Small intestine (tissue), 7 donors: ENCODE measurements at regions not wholly inside any gene's neighbourhood (a gene's known extent, or its start where the extent isn't known, plus 50 kb on each side); places are given as distances from the start of the nearest gene placed in this dataset.

Source experiments
- DNase-seq, 2 donors: peaks; one replicate each; pipeline versions ENCODE4 v3.0.0 to v3.0.0-alpha.2; 2013
- FAIRE-seq: peaks from 2 replicates; lab custom pipeline; 2012; peaks lifted over from hg19 to GRCh38; lab: Jason Lieb, UNC
- H3K27ac ChIP-seq, 3 donors: one replicate each; pipeline ENCODE4 v1.5.1; 2013; ENCODE audit warnings: low read length in 2 of 3, mild to moderate bottlenecking in 2 of 3, control low read depth in 1 of 3, inconsistent platforms in 1 of 3, low read depth in 1 of 3, moderate library complexity in 1 of 3
- H3K27me3 ChIP-seq, 3 donors: one replicate each; pipeline ENCODE4 v1.6.1; 2013; ENCODE audit warnings: low read length in 3 of 3, inconsistent platforms in 1 of 3; ENCODE audit not compliant: control insufficient read depth in 3 of 3, insufficient read depth in 3 of 3
- H3K36me3 ChIP-seq, 3 donors: one replicate each; pipeline ENCODE4 v1.6.1; 2013; ENCODE audit warnings: low read length in 3 of 3, inconsistent platforms in 1 of 3, low read depth in 1 of 3, mild to moderate bottlenecking in 1 of 3, moderate library complexity in 1 of 3; ENCODE audit not compliant: control insufficient read depth in 3 of 3, insufficient read depth in 2 of 3
- H3K4me1 ChIP-seq, 3 donors: one replicate each; pipeline ENCODE4 v1.6.1; 2013; ENCODE audit warnings: low read length in 2 of 3, inconsistent platforms in 1 of 3, low read depth in 1 of 3, mild to moderate bottlenecking in 1 of 3, moderate library complexity in 1 of 3; ENCODE audit not compliant: control insufficient read depth in 3 of 3, insufficient read depth in 2 of 3
- H3K4me3 ChIP-seq, 3 donors: one replicate each; pipeline ENCODE4 v1.5.1; 2013; ENCODE audit warnings: low read length in 3 of 3, control low read depth in 1 of 3, inconsistent platforms in 1 of 3, low read depth in 1 of 3, mild to moderate bottlenecking in 1 of 3, moderate library complexity in 1 of 3
- H3K9me3 ChIP-seq, 2 donors: one replicate each; pipeline ENCODE4 v1.6.1; 2013; ENCODE audit warnings: low read depth in 1 of 2, low read length in 1 of 2; ENCODE audit not compliant: control insufficient read depth in 2 of 2, insufficient read depth in 1 of 2
- WGBS, 3 donors: extraction: QIAGEN DNeasy Blood & Tissue Kit; methylation state at CpG; one replicate each; pipeline ENCODE4 v1.1.7; 2013; 5-methylcytosine and 5-hydroxymethylcytosine counted together
- donor health status: healthy with polysubstance abuse.
- donor health status: control.
- donor health status: control.
- donor health status: Bipolar disorder and iron deficiency.
- donor health status: healthy.

DNA sequence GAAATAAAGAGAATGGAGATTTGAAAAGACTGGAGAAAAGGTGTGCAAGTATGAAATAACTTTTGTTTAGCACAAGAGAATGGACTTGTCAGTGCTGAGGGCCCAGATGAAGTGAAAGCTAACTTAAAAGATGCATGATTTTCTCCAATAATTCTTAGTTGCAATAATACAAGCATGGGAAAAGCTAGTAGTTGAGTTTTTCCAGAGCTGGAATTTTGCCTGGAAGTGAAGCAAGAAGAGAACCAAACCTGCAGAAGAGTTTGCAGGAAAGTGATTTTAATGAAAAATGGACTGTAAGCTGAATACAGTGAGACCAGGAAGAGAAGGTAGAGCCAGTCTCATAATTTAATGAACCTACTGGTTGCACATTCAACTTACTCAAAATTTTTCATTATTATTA is 69.3 kb upstream of the FSCB start:
- Histone ChIP-seq H3K4me1 (no peaks in the 10 kb centered on the region), H3K9me3 (peaks cover 0 to 18% of the 10 kb centered on the region in 2 donors)
- no peak for FAIRE-seq

GRCh38 chr14:44567997-44568396 is 60.9 kb upstream of the FSCB start:
- FAIRE-seq (no peak), DNase-seq (no peak)
- Histone ChIP-seq H3K4me3 (no peak overlapping the region), H3K4me1 (no peaks in the 10 kb centered on the region), H3K36me3 (no peaks in the 10 kb centered on the region), H3K27ac (no peak overlapping the region), H3K27me3 (no peaks in the 10 kb centered on the region), H3K9me3 (peaks cover 0 to 8% of the 10 kb centered on the region in 2 donors)
- 57 to 78% (median 64%) methylated on average over 1 of the region's 1 CpG for WGBS, 3 donors

More for the DNA sequence above, 69.3 kb upstream of the FSCB start:
- H3K27me3 ChIP-seq: no peaks in the 10 kb centered on the region
- H3K27ac ChIP-seq: no peak overlapping the region
- DNase-seq: no peak
- no peak overlapping the region for H3K4me3 ChIP-seq
- no peaks in the 10 kb centered on the region for H3K36me3 ChIP-seq

- H3K27me3 ChIP-seq: no peaks in the 10 kb centered on the region
- H3K9me3 ChIP-seq: peaks cover 0 to 8% of the 10 kb centered on the region in 2 donors
- no peaks in the 10 kb centered on the region for H3K36me3 ChIP-seq
- DNase-seq (no peak), FAIRE-seq (no peak)
- no peak overlapping the region for H3K27ac ChIP-seq
- H3K4me1 ChIP-seq: no peaks in the 10 kb centered on the region
- no peak overlapping the region for H3K4me3 ChIP-seq
Measured at GRCh38 chr14:44565968-44566367, 58.9 kb upstream of the FSCB start.

DNA sequence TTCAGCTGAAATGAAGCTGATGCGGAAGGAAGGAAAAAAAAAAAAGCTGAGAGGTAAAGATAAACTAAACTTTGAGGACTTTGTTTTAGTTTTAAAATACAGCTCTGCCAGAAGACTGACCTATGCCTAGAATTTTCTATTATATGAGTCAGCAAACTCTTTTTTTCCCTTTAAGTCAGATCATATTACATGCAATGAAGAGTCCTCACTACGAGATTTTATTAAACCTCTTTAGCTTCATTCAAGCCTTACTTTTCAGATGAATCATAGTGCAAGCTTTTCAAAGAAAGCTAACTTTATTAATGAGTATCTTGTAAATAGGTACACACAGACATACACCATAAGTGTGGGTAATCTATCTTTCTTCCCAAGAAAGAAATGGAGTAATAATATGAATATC is 57.8 kb upstream of the FSCB start:
- no peaks in the 10 kb centered on the region for H3K4me1 ChIP-seq
- no peaks in the 10 kb centered on the region for H3K27me3 ChIP-seq
- 62 to 73% (median 69%) methylated on average over 2 of the region's 2 CpGs for WGBS, 3 donors

More for the DNA sequence above, 57.8 kb upstream of the FSCB start:
- Histone ChIP-seq H3K9me3 (peaks cover 0 to 8% of the 10 kb centered on the region in 2 donors), H3K27ac (no peak overlapping the region), H3K4me3 (no peak overlapping the region), H3K36me3 (no peaks in the 10 kb centered on the region)
- DNase-seq: no peak
- no peak for FAIRE-seq
